ENCODE measurements at regions not wholly inside any gene's neighbourhood (a gene's known extent, or its start where the extent isn't known, plus 50 kb on each side); places are given as distances from the start of the nearest gene placed in this dataset.
"Not testable (repeated sequence)": the region's sequence is repeated elsewhere in the genome, so short reads cannot be mapped to it uniquely, and the experiment has no call there.

DNA sequence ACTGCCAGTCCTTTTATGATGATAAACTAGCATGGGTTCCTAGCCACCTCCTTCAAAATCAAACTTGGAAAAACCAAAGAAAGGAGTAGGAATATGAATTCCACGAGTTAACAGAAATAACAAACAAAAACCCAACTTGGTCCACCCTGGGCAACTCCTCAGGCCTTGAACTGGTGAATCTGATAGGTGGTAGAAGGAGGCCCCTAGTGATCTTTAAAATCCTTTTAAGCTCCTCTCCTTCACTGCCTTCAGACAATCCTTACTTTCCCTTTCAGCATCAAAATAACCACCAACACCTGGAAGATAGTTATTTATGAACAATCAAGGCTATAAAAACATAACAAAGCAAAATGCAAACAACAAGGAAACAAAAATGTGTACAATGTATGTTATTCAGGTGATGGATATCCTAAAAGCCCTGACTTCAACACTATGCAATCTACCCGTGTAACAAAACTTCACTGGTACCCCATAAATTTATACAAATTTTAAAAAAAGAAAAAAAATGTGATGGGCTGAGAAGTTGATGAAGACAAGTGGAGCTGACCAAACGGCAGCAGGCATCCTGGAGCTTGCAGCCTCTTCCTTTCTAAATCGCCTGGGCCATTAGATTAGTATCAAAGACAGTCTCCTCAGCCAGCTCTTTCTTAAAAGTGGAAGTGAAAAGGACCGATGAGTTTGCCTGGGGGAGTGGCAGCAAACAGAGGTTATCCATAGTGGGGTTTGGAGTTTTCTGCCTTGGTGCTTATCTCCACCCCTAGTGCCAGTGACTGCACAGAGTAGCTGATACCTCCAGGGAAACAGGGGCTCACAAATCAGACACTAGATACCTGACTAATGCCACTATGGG lies 179.6 kb downstream of the TMA16 start:
- intact Hi-C loops (cut with DNase I), result no loop called here
- DNase-seq (ENCODE audit: missing footprints) (no peak), ATAC-seq (no peak)

GRCh38 chr4:163679189-163679588 lies 184.7 kb downstream of the TMA16 start:
- intact Hi-C loops (cut with DNase I), result no loop called here
- DNase-seq (ENCODE audit: missing footprints), result no peak
- ATAC-seq, result no peak

GRCh38 chr4:163680386-163681098 lies 186.1 kb downstream of the TMA16 start:
- ATAC-seq, result no peak
- intact Hi-C loops (cut with DNase I), result loop anchor here (5.0 kb wide), 1 partner anchor 123 kb away; no protein-coding TSS in a partner anchor

GRCh38 chr4:163681208-163681821 lies 186.8 kb downstream of the TMA16 start:
- ATAC-seq (no peak), DNase-seq (ENCODE audit: missing footprints) (no peak)
- intact Hi-C loops (cut with DNase I), result loop anchor here (5.0 kb wide), 1 partner anchor 124 kb away; no protein-coding TSS in a partner anchor

More at GRCh38 chr4:163680386-163681098, 186.1 kb downstream of the TMA16 start:
- DNase-seq (ENCODE audit: missing footprints), result no peak

DNA sequence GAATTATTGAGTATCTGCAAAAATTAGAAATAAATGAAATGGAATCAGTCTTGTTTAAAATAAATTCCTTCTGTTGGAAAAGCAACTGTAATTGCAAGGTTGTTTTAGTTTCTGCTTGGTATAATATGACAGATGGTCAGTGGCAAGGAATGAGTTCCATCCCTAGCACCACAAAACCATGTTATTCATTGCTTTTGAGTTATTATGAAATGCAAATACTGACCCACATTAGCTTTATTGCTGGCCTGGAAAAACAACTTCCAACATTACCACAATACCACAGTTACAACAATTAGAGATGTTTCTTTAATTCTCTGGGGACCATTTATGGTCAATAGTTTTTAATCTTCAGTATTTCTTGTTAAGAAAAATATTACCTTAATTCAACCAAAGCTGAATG lies 194.4 kb downstream of the TMA16 start:
- intact Hi-C loops (cut with DNase I), result no loop called here
- ATAC-seq (no peak), DNase-seq (ENCODE audit: missing footprints) (no peak)

DNA sequence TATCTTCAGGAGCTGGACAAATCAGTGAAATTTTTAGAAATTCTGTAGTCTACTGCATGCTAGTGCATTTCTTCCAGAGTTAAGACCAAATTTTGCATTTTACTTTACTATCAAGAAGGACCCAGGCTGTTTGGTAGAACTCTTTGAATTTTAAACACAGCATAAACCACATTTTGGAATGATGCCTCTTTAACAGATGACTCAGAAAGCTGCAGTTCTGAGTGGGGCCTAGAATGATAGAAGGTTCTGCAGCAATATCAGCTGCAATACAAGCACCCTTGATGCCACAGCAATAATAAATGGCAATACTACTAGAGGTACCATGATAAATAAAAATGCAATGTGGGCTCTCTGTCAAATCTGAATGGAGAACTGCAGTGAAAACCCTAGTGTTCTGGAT lies 198.7 kb downstream of the TMA16 start:
- no peak for ATAC-seq
- intact Hi-C loops (cut with DNase I), result no loop called here
- DNase-seq (ENCODE audit: missing footprints), result no peak

GRCh38 chr4:163693776-163694175 lies 199.3 kb downstream of the TMA16 start:
- intact Hi-C loops (cut with DNase I), result no loop called here
- ATAC-seq, result no peak
- DNase-seq (ENCODE audit: missing footprints), result no peak

DNA sequence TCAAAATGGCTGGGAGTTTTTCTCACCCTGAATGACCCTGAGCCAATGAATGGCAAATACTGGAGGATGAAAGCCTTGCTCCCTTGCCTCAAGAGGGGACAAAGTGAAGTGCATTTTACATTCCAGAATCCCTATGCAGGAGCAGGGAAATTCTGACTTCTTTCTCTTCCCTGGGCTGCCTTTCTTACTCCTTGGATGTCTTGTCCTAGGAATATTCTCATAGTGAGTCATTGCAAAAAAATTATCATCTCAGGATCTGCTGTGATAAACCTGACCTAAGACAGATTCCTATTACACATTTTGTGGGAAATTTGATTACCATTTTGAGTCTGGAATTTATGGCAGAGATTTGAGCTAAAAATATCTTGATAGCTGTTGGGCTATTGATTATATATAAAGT lies 199.9 kb downstream of the TMA16 start:
- DNase-seq (ENCODE audit: missing footprints) (no peak), ATAC-seq (no peak)
- intact Hi-C loops (cut with DNase I), result no loop called here

DNA sequence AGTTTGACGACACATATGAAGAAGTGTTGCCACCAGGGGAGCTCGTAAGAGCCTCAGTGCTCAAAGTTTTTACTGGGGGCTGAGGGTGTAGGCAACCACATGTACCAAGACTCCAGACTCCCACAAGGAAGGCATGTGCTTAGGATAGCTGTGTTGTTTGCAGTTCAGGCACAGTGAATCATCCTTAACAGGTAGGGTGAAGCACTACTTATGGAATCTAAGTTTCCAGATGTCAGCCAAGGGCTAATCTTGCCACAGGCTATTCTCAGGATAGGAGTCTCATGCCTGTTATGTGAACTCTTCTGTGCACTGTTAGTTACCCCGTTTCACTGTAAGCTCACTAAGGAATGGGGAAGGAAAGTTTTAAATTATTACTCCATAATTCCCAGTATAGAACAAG lies 202.6 kb downstream of the TMA16 start:
- intact Hi-C loops (cut with DNase I), result no loop called here
- no peak for DNase-seq (ENCODE audit: missing footprints)
- ATAC-seq, result no peak

- intact Hi-C loops (cut with DNase I); ATAC-seq; DNase-seq (ENCODE audit: missing footprints): not testable (repeated sequence)
Measured at GRCh38 chr4:163700383-163700782, 205.9 kb downstream of the TMA16 start.

DNA sequence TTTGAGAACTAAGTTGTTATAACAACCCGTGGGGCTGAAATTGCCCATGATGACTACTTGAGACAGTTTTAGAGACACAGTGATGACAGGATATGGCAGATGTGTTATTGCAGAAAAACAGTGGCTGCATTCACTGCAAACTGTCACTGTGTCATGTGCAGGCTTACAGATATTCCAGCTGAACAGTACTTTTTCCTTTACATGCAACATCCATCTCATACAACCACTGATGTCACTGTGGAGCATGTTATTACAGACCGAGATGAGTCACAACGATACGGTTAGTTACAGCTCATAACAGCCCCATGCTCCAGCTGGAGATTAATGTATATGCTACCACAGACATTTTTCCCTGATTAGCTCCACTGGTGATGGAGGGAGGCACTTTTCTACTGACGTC lies 207.4 kb downstream of the TMA16 start:
- no peak for ATAC-seq
- intact Hi-C loops (cut with DNase I), result no loop called here
- DNase-seq (ENCODE audit: missing footprints), result no peak

DNA sequence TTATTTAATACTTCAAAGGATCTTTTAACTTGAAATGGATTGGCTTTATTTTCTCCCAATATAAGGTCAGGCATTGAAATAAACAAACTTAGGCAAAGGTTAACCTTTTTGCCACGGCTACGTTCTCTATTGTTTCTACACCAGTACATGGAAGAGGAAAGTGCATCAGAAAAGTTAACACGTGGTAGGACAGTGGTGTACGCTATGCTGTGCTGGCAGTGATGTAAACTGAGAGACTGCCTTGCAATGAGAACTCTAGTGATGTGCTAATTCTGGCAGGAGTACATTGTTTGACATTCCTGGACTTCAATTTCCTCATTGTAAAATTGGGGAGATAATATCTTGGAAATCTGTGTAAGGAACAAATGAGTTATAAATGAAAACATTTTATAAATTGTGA lies 208.2 kb downstream of the TMA16 start:
- intact Hi-C loops (cut with DNase I), result no loop called here
- DNase-seq (ENCODE audit: missing footprints) (no peak), ATAC-seq (no peak)

DNA sequence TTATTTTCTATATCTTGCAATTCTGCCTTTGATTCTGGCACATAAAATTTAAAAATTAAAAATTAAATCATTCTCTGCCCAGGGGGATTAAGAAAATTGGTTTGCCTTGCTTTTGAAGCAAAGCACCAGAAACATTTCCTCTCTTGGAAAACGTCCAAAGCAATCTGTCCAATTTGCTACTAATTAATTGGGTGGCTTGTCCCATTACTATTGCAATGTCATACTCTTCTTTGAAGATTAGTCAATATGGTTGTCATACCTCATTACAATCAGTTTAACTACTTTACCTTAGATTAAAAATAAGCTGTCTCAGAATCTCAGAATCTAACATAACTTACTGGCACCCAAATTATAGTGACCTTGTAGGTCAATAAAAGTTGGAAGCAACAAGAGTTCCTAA lies 208.8 kb downstream of the TMA16 start:
- no peak for ATAC-seq
- intact Hi-C loops (cut with DNase I), result no loop called here
- no peak for DNase-seq (ENCODE audit: missing footprints)

- intact Hi-C loops (cut with DNase I), result no loop called here
- no peak for ATAC-seq
- no peak for DNase-seq (ENCODE audit: missing footprints)
Measured at GRCh38 chr4:163707873-163708272, 213.4 kb downstream of the TMA16 start.

GRCh38 chr4:163709601-163710000 lies 215.1 kb downstream of the TMA16 start:
- DNase-seq (ENCODE audit: missing footprints), result no peak
- no peak for ATAC-seq
- intact Hi-C loops (cut with DNase I), result no loop called here

- intact Hi-C loops (cut with DNase I), result no loop called here
- ATAC-seq, result no peak
Measured at GRCh38 chr4:163710158-163710557, 215.7 kb downstream of the TMA16 start.

DNA sequence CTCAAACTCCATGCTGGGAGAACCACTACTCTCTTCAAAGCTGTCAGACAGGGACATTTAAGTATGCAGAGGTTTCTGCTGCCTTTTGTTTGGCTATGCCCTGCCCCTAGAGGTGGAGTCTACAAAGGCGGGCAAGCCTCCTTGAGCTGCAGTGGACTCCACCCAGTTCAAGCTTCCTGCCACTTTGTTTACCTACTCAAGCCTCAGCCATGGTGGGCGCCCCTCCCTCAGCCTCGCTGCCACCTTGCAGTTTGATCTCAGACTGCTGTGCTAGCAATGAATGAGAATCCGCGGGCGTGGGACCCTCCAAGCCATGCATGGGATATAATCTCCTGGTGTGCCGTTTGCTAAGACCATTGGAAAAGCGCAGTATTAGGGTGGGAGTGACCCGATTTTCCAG lies 230.0 kb downstream of the TMA16 start:
- intact Hi-C loops (cut with DNase I); ATAC-seq; DNase-seq (ENCODE audit: missing footprints): not testable (repeated sequence)

More at GRCh38 chr4:163710158-163710557, 215.7 kb downstream of the TMA16 start:
- DNase-seq (ENCODE audit: missing footprints), result no peak

- ATAC-seq (no peak), DNase-seq (ENCODE audit: missing footprints) (no peak)
- intact Hi-C loops (cut with DNase I), result no loop called here
Measured at GRCh38 chr4:163726641-163727040, 232.2 kb downstream of the TMA16 start.

DNA sequence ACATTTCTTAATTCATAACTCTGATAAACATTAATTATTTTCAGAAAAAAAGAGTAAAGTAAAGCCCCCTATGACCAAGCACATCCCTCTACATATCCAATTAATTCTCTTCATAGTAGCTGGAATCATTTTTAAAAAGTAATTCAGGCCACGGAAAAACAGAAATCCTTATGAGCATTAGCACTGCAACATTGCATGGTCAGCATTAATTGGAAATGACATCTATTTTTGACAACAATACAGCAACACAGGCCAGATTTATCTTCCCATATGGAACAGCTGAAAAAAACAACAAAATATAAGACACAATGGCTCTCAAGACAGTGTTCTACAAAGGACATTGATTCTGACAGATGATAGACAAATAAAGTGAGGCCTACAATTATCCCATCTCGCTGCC lies 236.6 kb downstream of the TMA16 start:
- ATAC-seq (no peak), DNase-seq (ENCODE audit: missing footprints) (no peak)
- intact Hi-C loops (cut with DNase I), result no loop called here

DNA sequence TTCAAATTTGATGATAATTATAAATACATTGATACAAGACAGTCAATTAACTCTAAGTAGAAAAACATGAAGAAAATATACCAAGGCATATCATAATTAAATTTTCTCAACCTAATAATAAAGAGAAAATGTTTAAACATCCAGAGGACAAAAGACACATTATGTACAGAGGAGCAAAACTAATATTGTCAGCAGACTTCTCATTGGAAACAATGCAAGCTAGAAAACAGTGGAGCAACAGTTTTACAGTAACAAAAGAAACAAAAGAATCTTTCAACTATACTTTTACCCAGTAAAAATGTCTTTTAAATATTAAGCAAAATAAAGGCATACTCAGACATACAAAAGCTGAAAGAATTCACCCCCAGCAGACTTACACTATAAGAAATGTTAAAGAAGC lies 238.0 kb downstream of the TMA16 start:
- intact Hi-C loops (cut with DNase I), result no loop called here
- ATAC-seq, result no peak
- no peak for DNase-seq (ENCODE audit: missing footprints)
